ENCODE measurements at regions not wholly inside any gene's neighbourhood (a gene's known extent, or its start where the extent isn't known, plus 50 kb on each side); places are given as distances from the start of the nearest gene placed in this dataset.
A peak's percentile ranks its signal among the peaks of the same experiment; 100 is the strongest.

GRCh38 chr3:27910456-27910855 is 188.3 kb upstream of the EOMES start:
- no peaks in the 10 kb centered on the region for H3K27me3 Mint-ChIP-seq
- H3K27ac Mint-ChIP-seq (ENCODE audit: low read depth), result no peak overlapping the region
- H3K36me3 Mint-ChIP-seq (ENCODE audit: insufficient read depth), result peaks cover 5% of the 10 kb centered on the region
- H3K4me3 Mint-ChIP-seq, result no peak overlapping the region
- ATAC-seq (replicated peaks; ENCODE audit: extremely low read depth, poor library complexity, severe bottlenecking) (no peak), DNase-seq (ENCODE audit: low spot score in 2 of 2) (no peak)
- no peaks in the 10 kb centered on the region for H3K9me3 Mint-ChIP-seq
- peaks cover 35% of the 10 kb centered on the region for H3K4me1 Mint-ChIP-seq

- H3K27me3 Mint-ChIP-seq, result no peaks in the 10 kb centered on the region
- H3K9me3 Mint-ChIP-seq, result no peaks in the 10 kb centered on the region
- DNase-seq (ENCODE audit: low spot score in 2 of 2), result no peak
- H3K4me3 Mint-ChIP-seq, result peak overlapping the region; percentile 21
- H3K4me1 Mint-ChIP-seq, result peaks cover 27% of the 10 kb centered on the region
- peak overlapping the region; percentile 59 for H3K27ac Mint-ChIP-seq (ENCODE audit: low read depth)
- peaks cover 2% of the 10 kb centered on the region for H3K36me3 Mint-ChIP-seq (ENCODE audit: insufficient read depth)
- peak; percentile 40 for ATAC-seq (replicated peaks; ENCODE audit: extremely low read depth, poor library complexity, severe bottlenecking)
Measured at GRCh38 chr3:27914199-27914598, 192.1 kb upstream of the EOMES start.

GRCh38 chr3:27923349-27924068 is 201.4 kb upstream of the EOMES start:
- Mint-ChIP-seq H3K27me3 (no peaks in the 10 kb centered on the region), H3K27ac (ENCODE audit: low read depth) (no peak overlapping the region), H3K36me3 (ENCODE audit: insufficient read depth) (peaks cover 2% of the 10 kb centered on the region), H3K4me3 (peak overlapping the region; percentile 41), H3K9me3 (no peaks in the 10 kb centered on the region), H3K4me1 (peaks cover 46% of the 10 kb centered on the region)
- ATAC-seq (replicated peaks; ENCODE audit: extremely low read depth, poor library complexity, severe bottlenecking), result peak; percentile 46
- DNase-seq (ENCODE audit: low spot score in 2 of 2), result no peak

GRCh38 chr3:27927882-27928281 is 205.8 kb upstream of the EOMES start:
- Mint-ChIP-seq H3K36me3 (ENCODE audit: insufficient read depth) (no peaks in the 10 kb centered on the region), H3K27ac (ENCODE audit: low read depth) (peak overlapping the region; percentile 74), H3K4me3 (peak overlapping the region; percentile 41), H3K4me1 (peaks cover 56% of the 10 kb centered on the region), H3K9me3 (peaks cover 5% of the 10 kb centered on the region), H3K27me3 (no peaks in the 10 kb centered on the region)
- ATAC-seq (replicated peaks; ENCODE audit: extremely low read depth, poor library complexity, severe bottlenecking), result no peak
- no peak for DNase-seq (ENCODE audit: low spot score in 2 of 2)

GRCh38 chr3:27930052-27930602 is 208.0 kb upstream of the EOMES start:
- peak overlapping the region; percentile 6 for H3K4me3 Mint-ChIP-seq
- H3K36me3 Mint-ChIP-seq (ENCODE audit: insufficient read depth), result no peaks in the 10 kb centered on the region
- H3K27ac Mint-ChIP-seq (ENCODE audit: low read depth), result peak overlapping the region; percentile 59
- no peak for ATAC-seq (replicated peaks; ENCODE audit: extremely low read depth, poor library complexity, severe bottlenecking)
- no peak for DNase-seq (ENCODE audit: low spot score in 2 of 2)
- peaks cover 8% of the 10 kb centered on the region for H3K9me3 Mint-ChIP-seq
- no peaks in the 10 kb centered on the region for H3K27me3 Mint-ChIP-seq
- peaks cover 34% of the 10 kb centered on the region for H3K4me1 Mint-ChIP-seq

GRCh38 chr3:27935492-27935891 is 213.4 kb upstream of the EOMES start:
- Mint-ChIP-seq H3K36me3 (ENCODE audit: insufficient read depth) (no peaks in the 10 kb centered on the region), H3K4me1 (peaks cover 18% of the 10 kb centered on the region), H3K27ac (ENCODE audit: low read depth) (no peak overlapping the region), H3K4me3 (no peak overlapping the region), H3K27me3 (no peaks in the 10 kb centered on the region), H3K9me3 (peaks cover 8% of the 10 kb centered on the region)
- no peak for ATAC-seq (replicated peaks; ENCODE audit: extremely low read depth, poor library complexity, severe bottlenecking)
- no peak for DNase-seq (ENCODE audit: low spot score in 2 of 2)

- ATAC-seq (replicated peaks; ENCODE audit: extremely low read depth, poor library complexity, severe bottlenecking) (no peak), DNase-seq (ENCODE audit: low spot score in 2 of 2) (no peak)
- Mint-ChIP-seq H3K27ac (ENCODE audit: low read depth) (no peak overlapping the region), H3K4me1 (peaks cover 19% of the 10 kb centered on the region), H3K4me3 (no peak overlapping the region), H3K36me3 (ENCODE audit: insufficient read depth) (no peaks in the 10 kb centered on the region), H3K9me3 (no peaks in the 10 kb centered on the region), H3K27me3 (no peaks in the 10 kb centered on the region)
Measured at GRCh38 chr3:27939521-27939920, 217.4 kb upstream of the EOMES start.

GRCh38 chr3:27939940-27940339 is 217.8 kb upstream of the EOMES start:
- Mint-ChIP-seq H3K27me3 (no peaks in the 10 kb centered on the region), H3K4me3 (no peak overlapping the region), H3K27ac (ENCODE audit: low read depth) (no peak overlapping the region), H3K36me3 (ENCODE audit: insufficient read depth) (no peaks in the 10 kb centered on the region), H3K9me3 (no peaks in the 10 kb centered on the region), H3K4me1 (peaks cover 23% of the 10 kb centered on the region)
- ATAC-seq (replicated peaks; ENCODE audit: extremely low read depth, poor library complexity, severe bottlenecking) (no peak), DNase-seq (ENCODE audit: low spot score in 2 of 2) (no peak)

GRCh38 chr3:27943106-27943505 is 221.0 kb upstream of the EOMES start:
- Mint-ChIP-seq H3K27ac (ENCODE audit: low read depth) (no peak overlapping the region), H3K27me3 (no peaks in the 10 kb centered on the region), H3K9me3 (no peaks in the 10 kb centered on the region), H3K4me3 (no peak overlapping the region), H3K4me1 (peaks cover 20% of the 10 kb centered on the region), H3K36me3 (ENCODE audit: insufficient read depth) (peaks cover 2% of the 10 kb centered on the region)
- DNase-seq (ENCODE audit: low spot score in 2 of 2) (no peak), ATAC-seq (replicated peaks; ENCODE audit: extremely low read depth, poor library complexity, severe bottlenecking) (no peak)

- peaks cover 2% of the 10 kb centered on the region for H3K36me3 Mint-ChIP-seq (ENCODE audit: insufficient read depth)
- DNase-seq (ENCODE audit: low spot score in 2 of 2) (no peak), ATAC-seq (replicated peaks; ENCODE audit: extremely low read depth, poor library complexity, severe bottlenecking) (no peak)
- H3K27ac Mint-ChIP-seq (ENCODE audit: low read depth), result peak overlapping the region; percentile 50
- H3K27me3 Mint-ChIP-seq, result no peaks in the 10 kb centered on the region
- peak overlapping the region; percentile 57 for H3K4me3 Mint-ChIP-seq
- peaks cover 8% of the 10 kb centered on the region for H3K9me3 Mint-ChIP-seq
- peaks cover 20% of the 10 kb centered on the region for H3K4me1 Mint-ChIP-seq
Measured at GRCh38 chr3:27945229-27945628, 223.1 kb upstream of the EOMES start.

GRCh38 chr3:27960133-27960532 is 238.0 kb upstream of the EOMES start:
- Mint-ChIP-seq H3K4me1 (peaks cover 20% of the 10 kb centered on the region), H3K36me3 (ENCODE audit: insufficient read depth) (peaks cover 6% of the 10 kb centered on the region), H3K4me3 (no peak overlapping the region), H3K27me3 (no peaks in the 10 kb centered on the region), H3K9me3 (no peaks in the 10 kb centered on the region), H3K27ac (ENCODE audit: low read depth) (no peak overlapping the region)
- DNase-seq (ENCODE audit: low spot score in 2 of 2) (no peak), ATAC-seq (replicated peaks; ENCODE audit: extremely low read depth, poor library complexity, severe bottlenecking) (no peak)

- no peak for ATAC-seq (replicated peaks; ENCODE audit: extremely low read depth, poor library complexity, severe bottlenecking)
- Mint-ChIP-seq H3K4me3 (no peak overlapping the region), H3K9me3 (no peaks in the 10 kb centered on the region), H3K36me3 (ENCODE audit: insufficient read depth) (peaks cover 9% of the 10 kb centered on the region), H3K27ac (ENCODE audit: low read depth) (peak overlapping the region; percentile 11), H3K27me3 (no peaks in the 10 kb centered on the region), H3K4me1 (peaks cover 26% of the 10 kb centered on the region)
- DNase-seq (ENCODE audit: low spot score in 2 of 2), result no peak
Measured at GRCh38 chr3:27963519-27963918, 241.4 kb upstream of the EOMES start.

GRCh38 chr3:27971600-27971999 is 249.5 kb upstream of the EOMES start:
- Mint-ChIP-seq H3K9me3 (no peaks in the 10 kb centered on the region), H3K4me3 (no peak overlapping the region)

More at GRCh38 chr3:27971600-27971999, 249.5 kb upstream of the EOMES start:
- Mint-ChIP-seq H3K27ac (ENCODE audit: low read depth) (no peak overlapping the region), H3K27me3 (no peaks in the 10 kb centered on the region), H3K4me1 (peaks cover 26% of the 10 kb centered on the region), H3K36me3 (ENCODE audit: insufficient read depth) (peaks cover 5% of the 10 kb centered on the region)
- ATAC-seq (replicated peaks; ENCODE audit: extremely low read depth, poor library complexity, severe bottlenecking) (no peak), DNase-seq (ENCODE audit: low spot score in 2 of 2) (no peak)

Measured in central memory CD8-positive, alpha-beta T cell (primary cell).